ENCODE measurements at regions not wholly inside any gene's neighbourhood (a gene's known extent, or its start where the extent isn't known, plus 50 kb on each side); places are given as distances from the start of the nearest gene placed in this dataset.

DNA sequence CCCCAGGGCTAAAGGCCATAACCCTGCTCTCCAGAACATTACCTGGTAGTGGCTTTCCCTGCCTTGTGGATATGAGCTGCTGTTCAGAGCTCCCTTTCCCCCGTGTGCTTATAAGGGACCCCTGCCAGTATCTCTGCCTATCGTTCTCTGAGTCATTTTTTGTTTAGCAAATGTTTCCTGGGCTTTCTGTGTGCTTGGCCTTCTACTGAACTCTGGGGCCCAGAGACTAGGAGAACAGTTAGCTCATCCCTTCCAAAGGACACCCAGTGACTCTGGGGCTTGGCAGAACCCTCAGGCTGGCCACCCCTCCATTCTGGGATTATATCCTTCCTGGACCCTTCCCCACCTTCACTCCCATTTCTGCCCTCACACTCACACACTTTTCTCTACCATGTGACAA is 80.8 kb upstream of the POU3F1 start:
- H3K9me3 Mint-ChIP-seq = no peaks in the 10 kb centered on the region
- ATAC-seq (replicated peaks) (no peak), DNase-seq (no peak)
- peaks cover 34 to 90% of the 10 kb centered on the region in 2 donors for H3K27me3 Mint-ChIP-seq
- no peak overlapping the region for H3K27ac Mint-ChIP-seq
- H3K4me1 Mint-ChIP-seq (ENCODE audit: low read depth in 2 of 2) = no peaks in the 10 kb centered on the region
- no peak overlapping the region for H3K4me3 Mint-ChIP-seq
- no peaks in the 10 kb centered on the region for H3K36me3 Mint-ChIP-seq (ENCODE audit: insufficient read depth)

GRCh38 chr1:38126970-38127369 is 80.4 kb upstream of the POU3F1 start:
- ATAC-seq (replicated peaks) (no peak), DNase-seq (no peak)
- Mint-ChIP-seq H3K4me3 (no peak overlapping the region), H3K27ac (no peak overlapping the region), H3K36me3 (ENCODE audit: insufficient read depth) (no peaks in the 10 kb centered on the region), H3K4me1 (ENCODE audit: low read depth in 2 of 2) (no peaks in the 10 kb centered on the region), H3K9me3 (no peaks in the 10 kb centered on the region), H3K27me3 (peaks cover 30 to 85% of the 10 kb centered on the region in 2 donors)

DNA sequence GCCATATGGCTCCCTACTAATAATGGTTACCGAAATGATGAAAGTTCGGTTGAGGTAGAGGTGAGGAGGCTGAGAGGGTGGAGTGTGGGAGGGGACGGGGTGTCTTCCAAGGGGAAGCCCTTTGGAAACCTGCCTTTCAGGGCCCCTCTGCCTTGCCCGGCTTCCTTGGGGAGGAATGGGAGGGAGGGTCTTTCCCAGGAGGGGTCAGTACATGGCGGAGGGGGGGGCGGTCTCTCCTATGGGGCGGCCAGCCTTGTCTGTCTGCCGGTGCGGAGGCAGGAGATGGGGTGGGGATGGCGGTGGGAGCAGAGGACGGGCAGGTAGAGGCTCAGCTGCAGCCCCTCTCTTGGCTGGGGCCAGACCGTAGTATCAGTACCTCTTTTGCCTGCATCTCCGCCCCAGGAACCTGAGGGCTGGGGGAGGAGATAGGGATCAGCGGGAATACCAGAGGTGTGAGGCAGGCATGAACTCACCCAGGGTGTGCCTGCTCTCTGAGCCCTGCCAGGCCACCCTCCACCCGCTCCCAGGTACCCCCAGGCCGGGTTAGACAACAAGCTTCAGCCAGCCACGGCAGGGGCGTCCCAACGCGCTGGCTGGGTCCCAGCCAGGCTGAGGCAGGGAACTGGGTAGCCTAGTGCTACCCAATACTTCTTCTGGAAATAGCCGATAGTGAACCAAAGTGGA is 79.4 kb upstream of the POU3F1 start:
- Mint-ChIP-seq H3K27me3 (peaks cover 22 to 77% of the 10 kb centered on the region in 2 donors), H3K36me3 (ENCODE audit: insufficient read depth) (no peaks in the 10 kb centered on the region), H3K4me3 (no peak overlapping the region), H3K4me1 (ENCODE audit: low read depth in 2 of 2) (no peaks in the 10 kb centered on the region), H3K27ac (no peak overlapping the region), H3K9me3 (no peaks in the 10 kb centered on the region)
- ATAC-seq (replicated peaks) (no peak), DNase-seq (no peak)

DNA sequence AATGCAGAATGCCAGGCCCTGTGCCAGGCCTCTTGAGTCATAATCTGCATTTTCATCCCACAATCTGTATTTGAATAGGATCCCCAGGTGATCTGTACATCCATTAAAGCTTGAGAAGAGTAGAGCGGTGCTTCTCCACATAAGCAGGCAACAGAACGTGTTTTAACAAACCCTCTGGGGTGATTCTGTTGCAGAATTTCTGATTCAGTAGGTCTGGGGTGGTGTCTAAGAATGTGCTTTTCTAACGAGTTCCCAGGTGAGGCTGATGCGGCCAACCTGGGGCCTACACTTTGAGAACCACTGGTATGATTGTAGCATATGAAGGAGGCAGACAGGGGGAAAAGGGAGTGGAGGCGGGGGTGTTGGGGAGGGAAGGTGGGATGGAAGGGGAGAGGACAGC is 78.4 kb upstream of the POU3F1 start:
- H3K4me1 Mint-ChIP-seq (ENCODE audit: low read depth in 2 of 2) = no peaks in the 10 kb centered on the region
- no peaks in the 10 kb centered on the region for H3K9me3 Mint-ChIP-seq
- no peak overlapping the region for H3K4me3 Mint-ChIP-seq
- no peaks in the 10 kb centered on the region for H3K36me3 Mint-ChIP-seq (ENCODE audit: insufficient read depth)
- DNase-seq (no peak), ATAC-seq (replicated peaks) (no peak)
- H3K27ac Mint-ChIP-seq = no peak overlapping the region
- peaks cover 16 to 73% of the 10 kb centered on the region in 2 donors for H3K27me3 Mint-ChIP-seq

DNA sequence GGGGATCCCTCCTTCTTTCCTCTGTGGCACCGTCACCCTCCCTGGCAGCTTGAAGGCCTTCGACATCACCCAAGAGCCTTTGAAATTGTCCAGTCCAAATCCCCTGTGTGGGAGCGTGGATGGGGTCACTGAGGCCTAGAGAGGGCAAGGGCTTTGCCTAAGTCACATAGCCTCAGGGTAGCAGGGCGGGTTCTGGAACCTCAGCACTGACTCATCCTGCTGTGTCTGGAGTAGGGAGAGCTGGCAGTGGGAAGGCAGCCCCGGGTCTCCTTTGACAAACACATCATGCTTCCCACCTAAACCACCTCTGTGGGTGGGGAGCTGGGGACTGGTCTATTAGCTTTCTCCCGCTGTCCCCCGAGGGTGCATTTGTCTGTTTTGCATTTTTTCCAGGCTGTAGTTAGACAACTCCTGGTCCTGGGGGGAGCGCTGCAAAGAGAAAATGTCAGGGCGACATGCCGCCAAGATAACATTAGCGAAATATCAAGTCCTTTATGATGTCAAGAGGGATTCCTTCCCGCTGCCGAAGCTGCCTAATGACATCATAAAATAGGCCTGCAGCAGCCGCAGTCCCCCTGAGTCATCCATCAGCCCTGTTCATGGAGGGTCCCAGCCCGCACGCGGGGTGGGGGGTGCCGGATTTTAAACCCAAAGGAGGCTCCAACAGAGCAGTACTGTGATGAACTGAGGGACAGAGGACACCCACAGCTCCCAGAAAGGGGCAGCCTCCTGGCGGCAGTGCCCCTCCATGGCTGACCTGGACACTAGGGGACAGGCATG is 77.0 kb upstream of the POU3F1 start:
- no peak for ATAC-seq (replicated peaks)
- no peaks in the 10 kb centered on the region for H3K36me3 Mint-ChIP-seq (ENCODE audit: insufficient read depth)
- no peak for DNase-seq

GRCh38 chr1:38121231-38121680 is 74.7 kb upstream of the POU3F1 start:
- Mint-ChIP-seq H3K4me3 (no peak overlapping the region), H3K9me3 (no peaks in the 10 kb centered on the region), H3K4me1 (ENCODE audit: low read depth in 2 of 2) (no peaks in the 10 kb centered on the region), H3K36me3 (ENCODE audit: insufficient read depth) (no peaks in the 10 kb centered on the region), H3K27ac (no peak overlapping the region), H3K27me3 (peaks cover 7 to 50% of the 10 kb centered on the region in 2 donors)
- ATAC-seq (replicated peaks) = no peak
- no peak for DNase-seq

More for the DNA sequence above, 77.0 kb upstream of the POU3F1 start:
- peaks cover 16 to 67% of the 10 kb centered on the region in 2 donors for H3K27me3 Mint-ChIP-seq
- H3K4me3 Mint-ChIP-seq = no peak overlapping the region
- no peaks in the 10 kb centered on the region for H3K9me3 Mint-ChIP-seq
- no peaks in the 10 kb centered on the region for H3K4me1 Mint-ChIP-seq (ENCODE audit: low read depth in 2 of 2)
- H3K27ac Mint-ChIP-seq = no peak overlapping the region

- no peaks in the 10 kb centered on the region for H3K36me3 Mint-ChIP-seq (ENCODE audit: insufficient read depth)
- peaks cover 0 to 2% of the 10 kb centered on the region in 2 donors for H3K4me1 Mint-ChIP-seq (ENCODE audit: low read depth in 2 of 2)
Measured at GRCh38 chr1:38120552-38121230, 74.1 kb upstream of the POU3F1 start.

DNA sequence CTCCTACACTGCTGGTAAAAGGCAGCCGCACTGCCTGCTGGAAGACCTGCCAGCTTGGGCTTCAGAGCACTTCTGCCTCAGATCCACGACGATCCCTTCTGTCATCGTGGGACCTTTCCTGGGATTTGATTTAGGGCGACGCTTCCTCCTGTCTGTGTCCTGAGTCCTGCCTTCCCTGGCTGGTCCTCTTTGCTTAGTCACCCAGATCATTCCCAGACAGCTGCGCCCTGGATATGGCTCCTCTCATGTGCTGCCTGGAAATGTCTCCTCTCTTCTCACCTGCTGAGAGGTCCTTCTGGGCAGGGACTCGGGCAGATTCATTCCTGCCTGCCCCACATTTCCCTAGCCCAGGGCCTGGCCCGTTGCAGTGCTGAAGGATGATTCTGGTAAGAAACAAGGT is 72.4 kb upstream of the POU3F1 start:
- no peaks in the 10 kb centered on the region for H3K9me3 Mint-ChIP-seq
- no peak overlapping the region for H3K27ac Mint-ChIP-seq
- no peak overlapping the region for H3K4me3 Mint-ChIP-seq
- DNase-seq (no peak), ATAC-seq (replicated peaks) (no peak)
- H3K36me3 Mint-ChIP-seq (ENCODE audit: insufficient read depth) = no peaks in the 10 kb centered on the region
- H3K27me3 Mint-ChIP-seq = peaks cover 0 to 44% of the 10 kb centered on the region in 2 donors
- H3K4me1 Mint-ChIP-seq (ENCODE audit: low read depth in 2 of 2) = peaks cover 0 to 2% of the 10 kb centered on the region in 2 donors

More at GRCh38 chr1:38120552-38121230, 74.1 kb upstream of the POU3F1 start:
- Mint-ChIP-seq H3K27ac (no peak overlapping the region), H3K27me3 (peaks cover 7 to 53% of the 10 kb centered on the region in 2 donors), H3K4me3 (no peak overlapping the region), H3K9me3 (no peaks in the 10 kb centered on the region)
- no peak for DNase-seq
- no peak for ATAC-seq (replicated peaks)

DNA sequence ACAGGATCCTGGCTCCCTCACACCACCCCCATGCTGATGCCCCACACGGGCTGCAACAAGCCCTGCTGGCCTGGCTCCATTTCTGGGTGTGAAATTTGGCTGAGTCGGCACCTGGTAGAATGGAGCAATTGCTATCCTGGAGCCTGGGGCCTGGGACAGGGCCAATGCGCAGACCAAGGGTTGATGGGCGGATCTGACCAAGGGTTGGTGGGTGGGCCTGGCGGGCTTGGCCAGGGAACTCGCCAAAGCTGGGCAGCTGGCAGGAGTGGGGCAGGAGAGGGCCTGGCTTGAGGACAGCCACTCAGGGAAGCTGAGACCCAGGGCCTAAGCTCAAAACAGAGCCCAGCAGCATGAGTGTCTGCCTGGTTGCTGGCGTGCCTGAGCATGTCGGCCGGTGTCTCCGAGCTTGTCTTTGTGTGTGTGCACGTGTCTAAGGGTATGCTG is 70.9 kb upstream of the POU3F1 start:
- ATAC-seq (replicated peaks) = no peak
- peaks cover 0 to 2% of the 10 kb centered on the region in 2 donors for H3K4me1 Mint-ChIP-seq (ENCODE audit: low read depth in 2 of 2)
- peaks cover 0 to 40% of the 10 kb centered on the region in 2 donors for H3K27me3 Mint-ChIP-seq
- H3K4me3 Mint-ChIP-seq = no peak overlapping the region
- no peaks in the 10 kb centered on the region for H3K9me3 Mint-ChIP-seq
- DNase-seq = no peak
- no peak overlapping the region for H3K27ac Mint-ChIP-seq
- no peaks in the 10 kb centered on the region for H3K36me3 Mint-ChIP-seq (ENCODE audit: insufficient read depth)

GRCh38 chr1:38115682-38116202 is 69.1 kb upstream of the POU3F1 start:
- no peak overlapping the region for H3K27ac Mint-ChIP-seq
- H3K4me3 Mint-ChIP-seq = no peak overlapping the region
- DNase-seq (no peak), ATAC-seq (replicated peaks) (no peak)
- no peaks in the 10 kb centered on the region for H3K36me3 Mint-ChIP-seq (ENCODE audit: insufficient read depth)
- H3K9me3 Mint-ChIP-seq = no peaks in the 10 kb centered on the region
- peaks cover 5 to 52% of the 10 kb centered on the region in 2 donors for H3K27me3 Mint-ChIP-seq
- H3K4me1 Mint-ChIP-seq (ENCODE audit: low read depth in 2 of 2) = peaks cover 0 to 2% of the 10 kb centered on the region in 2 donors

GRCh38 chr1:38115226-38115625 is 68.6 kb upstream of the POU3F1 start:
- ATAC-seq (replicated peaks) (no peak), DNase-seq (no peak)
- no peak overlapping the region for H3K4me3 Mint-ChIP-seq

DNA sequence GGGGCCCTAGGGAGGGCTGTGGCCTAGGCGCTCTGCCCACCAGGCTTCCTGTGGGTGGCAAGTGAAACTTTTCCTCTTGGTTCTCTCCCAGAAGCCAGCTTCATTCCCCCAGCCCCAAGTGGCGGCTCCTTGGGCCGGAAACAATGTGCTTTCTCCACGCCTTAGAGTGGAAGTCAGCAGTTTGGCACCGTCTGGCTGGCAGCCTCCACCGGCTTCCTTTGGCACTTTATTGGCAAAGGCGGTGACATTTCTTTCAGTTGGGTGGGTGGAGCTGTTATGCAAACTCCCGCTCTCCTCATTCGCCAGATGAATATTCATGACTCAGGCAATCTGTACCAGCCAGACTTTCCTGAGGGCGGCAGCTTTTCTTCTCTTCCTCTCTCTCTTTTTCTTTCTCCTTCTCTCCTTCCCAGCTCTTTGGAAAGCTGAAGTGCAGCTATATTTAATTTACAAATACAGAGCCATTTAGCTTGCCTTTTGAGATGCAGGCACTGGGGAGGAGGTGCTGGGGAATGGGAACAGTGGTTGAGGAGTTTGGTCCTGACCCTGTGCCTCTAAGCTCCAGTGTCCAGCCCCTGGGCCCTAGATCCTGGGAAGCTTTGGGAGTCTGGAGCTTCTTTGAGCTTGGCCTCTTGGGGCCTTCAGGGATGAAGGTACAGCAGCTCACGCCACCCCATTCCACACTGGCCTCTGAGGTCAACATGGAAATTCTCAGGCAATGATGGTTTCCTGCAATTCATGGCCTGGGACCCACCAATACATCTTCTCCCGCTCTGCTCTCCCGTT is 67.8 kb upstream of the POU3F1 start:
- H3K4me1 Mint-ChIP-seq (ENCODE audit: low read depth in 2 of 2) = peaks cover 0 to 2% of the 10 kb centered on the region in 2 donors
- H3K27ac Mint-ChIP-seq = no peak overlapping the region
- H3K9me3 Mint-ChIP-seq = no peaks in the 10 kb centered on the region
- no peaks in the 10 kb centered on the region for H3K36me3 Mint-ChIP-seq (ENCODE audit: insufficient read depth)
- peaks cover 5 to 48% of the 10 kb centered on the region in 2 donors for H3K27me3 Mint-ChIP-seq
- DNase-seq (no peak), ATAC-seq (replicated peaks) (no peak)
- H3K4me3 Mint-ChIP-seq = no peak overlapping the region

More at GRCh38 chr1:38115226-38115625, 68.6 kb upstream of the POU3F1 start:
- H3K27ac Mint-ChIP-seq = no peak overlapping the region
- no peaks in the 10 kb centered on the region for H3K36me3 Mint-ChIP-seq (ENCODE audit: insufficient read depth)
- no peaks in the 10 kb centered on the region for H3K9me3 Mint-ChIP-seq
- peaks cover 5 to 49% of the 10 kb centered on the region in 2 donors for H3K27me3 Mint-ChIP-seq
- peaks cover 0 to 2% of the 10 kb centered on the region in 2 donors for H3K4me1 Mint-ChIP-seq (ENCODE audit: low read depth in 2 of 2)
